ENCODE measurements at regions not wholly inside any gene's neighbourhood (a gene's known extent, or its start where the extent isn't known, plus 50 kb on each side); places are given as distances from the start of the nearest gene placed in this dataset.
"Not testable (repeated sequence)": the region's sequence is repeated elsewhere in the genome, so short reads cannot be mapped to it uniquely, and the experiment has no call there.

DNA sequence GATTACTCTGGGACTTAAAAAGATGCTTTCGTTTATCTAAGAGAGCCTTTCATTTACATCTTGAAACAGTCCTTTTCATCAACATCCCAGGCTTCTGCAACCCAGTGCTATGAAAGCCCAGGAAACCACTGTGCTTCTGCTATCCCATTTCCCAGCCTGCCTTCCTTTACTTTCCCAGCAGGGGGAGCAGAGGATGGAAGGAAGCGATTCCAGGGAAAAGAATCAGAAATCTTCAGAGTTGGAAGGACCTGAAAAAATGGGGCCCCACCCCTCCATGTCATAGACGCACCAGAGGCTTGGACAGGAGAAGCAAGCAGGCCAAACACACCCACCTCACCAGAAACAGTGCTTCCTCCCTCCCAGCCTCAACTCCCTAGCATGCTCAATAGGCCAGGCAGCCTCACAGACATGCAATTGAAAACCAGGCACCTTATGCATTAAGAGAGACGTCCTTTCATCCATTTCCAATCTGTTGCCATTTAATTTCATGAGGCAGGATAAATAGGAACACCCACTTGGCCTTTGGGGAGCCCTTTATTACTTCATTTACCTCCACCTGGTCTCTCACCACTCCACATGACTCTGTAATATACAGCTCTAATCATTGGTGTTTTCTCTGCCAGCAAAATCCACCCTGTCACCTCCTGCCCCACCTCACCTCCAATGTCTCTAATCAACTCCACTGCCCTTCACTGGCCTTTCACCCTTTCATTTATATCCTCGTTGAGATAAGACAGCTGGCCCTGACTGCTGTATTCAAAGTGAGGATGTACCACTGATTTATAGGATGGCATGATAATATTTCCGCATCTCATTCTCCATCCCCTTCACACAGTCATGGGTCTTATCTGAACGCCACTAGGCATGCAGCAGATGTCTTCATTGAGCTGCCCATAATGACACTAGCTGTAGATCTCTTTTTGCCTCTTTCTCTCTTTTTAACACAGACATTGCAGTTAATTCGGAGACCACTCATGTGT lies 583.9 kb downstream of the NTRK3 start:
- no peak for DNase-seq

- no peak for DNase-seq
Observed at GRCh38 chr15:87671289-87671688, 585.2 kb downstream of the NTRK3 start.

DNA sequence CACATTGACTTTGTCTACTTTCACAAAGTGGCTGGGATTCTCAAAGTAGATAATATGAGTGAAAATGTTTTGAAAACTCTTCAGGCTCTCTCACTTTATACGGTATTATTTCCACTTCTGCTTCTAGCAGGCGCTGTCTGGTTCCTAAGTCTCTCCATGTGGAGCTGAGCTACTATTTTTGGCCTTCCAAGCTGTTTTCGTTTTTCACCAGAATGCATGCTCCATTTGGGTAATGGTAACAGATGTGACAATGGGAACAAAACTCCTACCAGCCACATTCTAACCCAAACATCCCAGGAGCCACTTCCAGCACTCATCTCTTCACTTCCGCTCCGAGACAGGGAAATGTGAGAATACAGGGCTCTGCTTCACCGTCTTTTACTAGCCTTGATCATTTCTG lies 586.7 kb downstream of the NTRK3 start:
- DNase-seq, result no peak

DNA sequence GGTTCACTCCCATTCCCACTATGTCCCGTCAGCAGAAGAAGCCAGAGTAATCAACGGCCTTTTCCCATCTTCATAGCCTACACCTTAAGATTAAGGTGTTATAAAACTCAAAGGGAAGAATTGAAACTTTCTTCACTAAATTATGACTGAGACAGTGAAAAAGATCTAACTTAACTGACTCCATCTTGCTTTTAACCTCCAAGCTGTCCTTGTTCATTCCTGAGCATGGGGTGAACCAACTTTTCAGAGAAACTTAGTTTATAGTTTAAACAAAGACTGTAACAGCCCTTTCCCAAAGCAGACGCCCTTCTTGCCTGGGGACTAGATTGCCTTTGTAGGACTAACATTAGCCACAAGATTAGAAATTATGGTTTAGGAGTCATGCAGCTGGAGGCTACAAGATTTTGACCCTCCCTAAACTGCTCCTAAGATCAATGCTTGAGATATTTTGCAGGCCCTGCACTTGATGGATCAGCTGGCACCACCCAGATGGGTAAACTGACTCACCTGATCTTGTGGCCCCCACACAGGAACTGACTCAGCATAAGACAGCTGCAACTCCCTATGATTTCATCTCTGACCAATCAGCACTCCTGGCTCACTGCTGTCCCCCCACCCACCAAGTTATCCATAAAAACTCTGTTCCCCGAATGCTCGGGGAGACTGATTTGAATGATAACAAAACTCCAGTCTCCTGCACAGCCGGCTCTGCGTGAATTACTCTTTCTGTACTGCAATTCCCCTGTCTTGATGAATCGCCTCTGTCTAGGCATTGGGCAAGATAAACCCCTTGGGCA lies 587.6 kb downstream of the NTRK3 start:
- DNase-seq, result not testable (repeated sequence)

DNA sequence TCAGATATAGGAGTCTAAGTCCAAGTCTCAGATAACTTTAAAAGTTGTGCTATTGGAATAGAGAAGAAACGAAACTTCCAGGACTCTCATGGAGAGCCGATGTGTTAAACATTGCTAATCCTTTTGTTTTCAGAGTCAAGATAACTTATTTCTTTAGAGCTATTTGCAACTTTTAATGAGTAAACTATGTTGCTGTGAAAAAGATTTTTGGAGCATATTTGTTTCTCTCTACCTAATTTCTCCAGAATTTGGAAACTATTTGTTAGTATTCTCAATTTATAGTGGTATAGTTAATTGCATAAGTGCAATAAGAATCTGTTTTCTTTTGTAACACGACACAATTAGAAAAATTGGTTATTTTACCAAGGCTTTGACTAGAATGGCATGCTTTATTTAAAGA lies 588.9 kb downstream of the NTRK3 start:
- no peak for DNase-seq

GRCh38 chr15:87662575-87662974 lies 594.0 kb downstream of the NTRK3 start:
- DNase-seq, result no peak

DNA sequence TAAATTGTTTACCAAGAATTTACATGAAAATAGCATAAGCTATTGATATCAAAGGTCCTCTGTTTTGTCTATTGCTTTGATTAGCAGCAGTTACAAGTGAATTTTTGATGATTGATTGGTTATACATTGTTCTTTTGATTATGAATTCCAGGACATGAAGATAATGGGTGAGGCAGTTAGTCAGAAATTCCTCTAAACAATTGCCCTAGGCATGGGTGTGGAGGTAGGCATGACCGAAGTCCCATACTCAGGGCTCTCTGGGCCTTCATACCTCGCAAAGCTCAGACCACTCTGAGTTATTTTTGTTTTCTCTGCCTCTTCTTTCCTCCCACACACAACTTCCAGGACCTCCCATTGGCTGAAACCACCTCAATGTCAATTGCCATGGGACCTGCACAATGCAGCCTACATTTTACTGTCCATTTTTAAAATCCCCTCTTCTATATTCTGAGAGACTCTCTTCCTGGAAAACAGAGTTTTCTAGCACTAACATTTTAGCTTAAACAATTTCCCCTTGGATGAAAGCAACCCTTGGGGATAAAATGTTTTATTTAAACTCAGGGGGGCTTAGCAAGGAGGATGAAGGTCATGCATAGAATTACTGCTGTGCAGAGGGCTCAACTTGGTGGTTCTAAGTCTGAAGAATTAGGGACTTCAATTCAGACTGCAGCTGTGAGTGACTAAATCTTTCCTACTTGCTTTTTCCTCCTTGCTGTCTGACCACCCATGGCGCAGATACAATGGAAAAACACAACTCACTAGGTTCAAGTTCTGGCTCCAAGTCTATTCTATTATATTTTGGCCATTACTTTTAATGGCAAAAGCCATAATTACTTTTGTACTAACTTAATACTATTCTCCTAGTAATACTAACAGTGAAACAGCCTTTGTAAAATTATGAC lies 594.8 kb downstream of the NTRK3 start:
- no peak for DNase-seq

- no peak for DNase-seq
Observed at GRCh38 chr15:87660251-87661129, 596.0 kb downstream of the NTRK3 start.

DNA sequence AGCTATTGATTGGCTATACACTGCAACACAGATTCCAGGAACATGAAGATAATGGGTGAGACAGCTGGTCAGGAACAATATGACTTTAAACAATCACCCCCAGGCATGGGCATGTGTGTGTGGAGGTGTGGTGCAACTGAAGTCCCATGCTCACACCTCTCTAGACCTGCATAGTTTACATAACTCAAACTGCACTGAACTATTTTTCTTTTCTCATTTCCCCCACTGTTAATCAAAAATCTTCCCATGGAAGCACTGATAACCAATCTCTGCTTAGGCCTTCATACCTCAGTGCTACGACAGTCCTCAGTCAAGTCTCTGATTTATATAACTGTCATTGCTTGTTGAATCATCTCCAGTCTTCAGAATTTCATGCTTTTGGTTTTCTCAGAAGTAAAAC lies 600.2 kb downstream of the NTRK3 start:
- DNase-seq, result no peak

GRCh38 chr15:87653646-87654045 lies 602.9 kb downstream of the NTRK3 start:
- no peak for DNase-seq

- no peak for DNase-seq
Observed at GRCh38 chr15:87649175-87649574, 607.4 kb downstream of the NTRK3 start.

DNA sequence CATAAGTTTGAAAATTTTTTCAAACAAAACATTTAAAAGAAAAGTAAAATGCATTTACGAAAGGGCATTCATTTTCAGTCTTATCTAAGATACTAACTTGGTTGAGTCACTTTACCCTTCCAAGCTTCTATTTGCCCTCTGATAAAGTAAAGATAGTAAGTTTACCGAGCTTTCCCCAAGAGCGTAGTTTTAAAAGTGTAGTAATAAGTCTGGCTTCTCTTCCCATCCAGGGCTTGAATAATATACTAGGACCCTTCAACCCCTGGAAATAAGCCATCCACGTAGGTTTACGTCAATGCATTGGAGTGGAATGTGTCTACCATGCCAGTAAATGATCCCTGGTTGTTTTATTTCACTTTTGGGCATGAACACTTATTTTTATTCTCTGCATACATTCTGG lies 608.3 kb downstream of the NTRK3 start:
- no peak for DNase-seq

GRCh38 chr15:87645723-87646122 lies 610.8 kb downstream of the NTRK3 start:
- DNase-seq, result no peak

GRCh38 chr15:87642997-87643396 lies 613.5 kb downstream of the NTRK3 start:
- DNase-seq, result peak; percentile 45

- DNase-seq, result no peak
Observed at GRCh38 chr15:87639305-87640011, 617.1 kb downstream of the NTRK3 start.

GRCh38 chr15:87638554-87639083 lies 617.9 kb downstream of the NTRK3 start:
- DNase-seq, result no peak

DNA sequence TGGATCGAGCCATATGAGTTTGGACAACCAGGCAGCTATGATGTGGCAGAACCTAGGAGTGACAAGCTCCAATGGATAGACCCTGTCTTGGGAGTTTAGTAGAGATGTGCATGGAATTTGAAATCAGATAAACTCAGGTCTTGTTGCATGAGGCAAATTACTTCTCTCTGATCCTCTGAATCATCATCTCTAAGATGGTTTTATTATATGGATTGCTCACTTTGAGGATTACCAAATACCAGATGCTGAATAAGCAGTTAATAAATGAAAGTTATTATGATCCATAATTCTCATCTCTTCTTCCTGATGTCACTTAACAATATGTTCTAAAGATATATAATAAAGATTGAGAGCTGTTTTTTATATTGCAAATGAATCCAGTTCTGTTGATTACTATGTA lies 622.2 kb downstream of the NTRK3 start:
- no peak for DNase-seq

- DNase-seq, result no peak
Observed at GRCh38 chr15:87633525-87633924, 623.0 kb downstream of the NTRK3 start.

- no peak for DNase-seq
Observed at GRCh38 chr15:87632364-87632763, 624.2 kb downstream of the NTRK3 start.

DNA sequence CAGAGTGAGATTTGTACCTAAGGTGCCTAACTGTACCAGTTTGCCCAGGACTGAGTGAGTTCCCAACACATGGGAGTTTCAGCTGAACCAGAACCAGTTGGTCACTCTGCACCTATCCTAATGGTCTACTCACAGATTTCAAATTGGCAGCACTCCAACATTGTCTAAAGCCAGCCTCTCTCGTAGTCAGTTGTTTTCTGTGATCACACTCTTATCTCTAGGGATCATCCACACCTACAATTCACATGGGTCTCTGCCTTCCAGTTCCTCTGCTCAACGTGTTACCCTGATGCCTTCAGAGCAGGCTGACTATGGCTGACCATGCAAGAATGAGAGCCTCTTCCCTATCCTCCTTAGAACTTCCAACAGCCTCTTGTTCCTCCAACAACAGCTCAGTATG lies 624.8 kb downstream of the NTRK3 start:
- no peak for DNase-seq

GRCh38 chr15:87631093-87631492 lies 625.4 kb downstream of the NTRK3 start:
- DNase-seq, result no peak
